ENCODE measurements at regions not wholly inside any gene's neighbourhood (a gene's known extent, or its start where the extent isn't known, plus 50 kb on each side); places are given as distances from the start of the nearest gene placed in this dataset.

GRCh38 chr14:42532194-42532593, 925.5 kb downstream of the LRFN5 start:
- no peak for TF ChIP-seq CTCF (conservative IDR thresholded peaks at IDR 0.05)
- no peak for TF ChIP-seq ZFX (IDR thresholded peaks at IDR 0.05)
